HT1080 (cell line): ENCODE measurements at regions not wholly inside any gene's neighbourhood (a gene's known extent, or its start where the extent isn't known, plus 50 kb on each side); places are given as distances from the start of the nearest gene placed in this dataset.

Experiments used
- DNase-seq: peaks from one replicate; pipeline ENCODE4 v3.0.0-alpha.2; 2015; ENCODE audit warnings: low read depth

DNA sequence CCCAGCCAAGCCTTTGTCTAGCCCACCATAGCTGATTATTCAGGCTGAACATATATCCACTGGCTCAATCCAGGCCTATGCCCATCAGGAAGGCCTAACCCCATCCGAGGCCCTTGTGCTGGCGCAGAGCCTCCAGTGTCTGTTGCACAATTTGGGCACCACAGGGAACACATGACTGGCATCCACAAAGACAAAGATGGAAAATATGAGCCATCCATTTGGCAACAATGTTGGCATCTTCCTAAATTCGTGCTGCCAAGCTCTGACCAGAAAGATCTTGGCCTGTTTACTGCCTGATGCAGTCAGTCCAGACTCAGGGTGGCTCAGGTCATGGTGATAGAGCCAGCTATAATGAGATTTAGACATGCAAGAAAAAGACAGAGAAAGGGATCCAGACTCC lies 233.8 kb downstream of the PIK3R1 start:
- no peak for DNase-seq

DNA sequence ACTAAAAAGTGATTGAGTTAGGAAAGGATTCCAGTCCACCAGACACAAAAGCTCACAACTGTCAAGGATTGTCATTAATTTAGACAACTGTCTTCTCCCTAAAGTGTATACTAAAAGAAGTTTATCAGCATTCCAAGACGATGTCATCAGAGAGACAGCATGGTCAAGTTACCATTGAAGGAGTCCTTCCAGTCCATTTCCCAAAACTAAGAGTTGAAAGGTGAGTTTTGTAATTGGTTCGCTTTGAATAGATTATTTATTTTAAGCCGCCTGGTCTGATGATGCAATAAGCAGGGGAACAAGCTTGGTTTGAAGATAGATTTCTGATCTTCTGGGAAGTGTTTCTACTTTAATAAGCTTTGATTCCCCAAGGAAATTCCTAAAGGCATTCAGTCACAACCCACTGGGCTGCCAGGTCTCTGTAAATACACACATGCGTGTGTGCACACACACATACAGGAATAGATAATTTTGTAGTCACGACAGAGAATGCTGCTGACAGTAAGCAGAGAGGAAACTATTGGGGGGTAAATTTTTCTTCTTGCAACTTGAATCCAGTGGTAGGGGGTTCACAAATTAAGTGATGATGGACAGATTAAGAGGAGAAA lies 234.8 kb downstream of the PIK3R1 start:
- no peak for DNase-seq

DNA sequence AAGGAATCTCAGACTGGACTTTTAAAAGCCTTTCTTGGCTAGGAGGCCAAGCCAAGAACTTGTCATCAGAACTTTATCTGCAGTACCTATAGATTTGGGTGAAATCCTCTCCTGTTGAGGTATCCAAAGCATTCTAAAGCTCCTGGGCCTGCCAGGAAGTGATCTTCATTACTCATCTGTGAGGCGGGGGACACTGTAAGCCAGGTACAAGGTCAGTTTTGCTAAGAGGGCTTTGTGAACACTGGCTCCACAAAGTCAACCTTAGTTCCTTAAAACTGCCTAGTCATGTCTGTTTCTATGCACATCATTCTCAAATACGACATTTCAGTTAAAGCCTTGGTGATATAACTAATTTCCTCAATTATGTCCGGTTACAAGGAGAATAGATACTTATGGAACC lies 236.7 kb downstream of the PIK3R1 start:
- DNase-seq = no peak

DNA sequence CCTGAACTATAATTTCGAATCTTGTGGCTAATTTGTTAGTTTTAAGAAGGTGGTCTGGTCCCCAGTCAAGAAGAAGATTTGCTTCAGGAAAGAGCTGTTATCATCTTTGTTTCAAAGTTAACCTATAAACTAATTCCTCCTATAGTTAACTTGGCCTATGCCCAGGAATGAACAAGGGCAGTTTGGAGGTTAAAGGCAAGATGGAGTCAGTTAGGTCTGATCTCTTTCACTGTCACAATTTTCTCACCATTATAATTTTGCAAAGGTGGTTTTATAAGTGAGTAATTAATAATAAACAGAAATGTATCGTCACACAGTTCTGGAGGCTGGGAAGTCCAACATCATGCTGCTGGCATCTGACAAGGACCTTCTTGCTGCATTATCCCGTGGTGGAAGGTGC lies 238.6 kb downstream of the PIK3R1 start:
- DNase-seq = no peak

DNA sequence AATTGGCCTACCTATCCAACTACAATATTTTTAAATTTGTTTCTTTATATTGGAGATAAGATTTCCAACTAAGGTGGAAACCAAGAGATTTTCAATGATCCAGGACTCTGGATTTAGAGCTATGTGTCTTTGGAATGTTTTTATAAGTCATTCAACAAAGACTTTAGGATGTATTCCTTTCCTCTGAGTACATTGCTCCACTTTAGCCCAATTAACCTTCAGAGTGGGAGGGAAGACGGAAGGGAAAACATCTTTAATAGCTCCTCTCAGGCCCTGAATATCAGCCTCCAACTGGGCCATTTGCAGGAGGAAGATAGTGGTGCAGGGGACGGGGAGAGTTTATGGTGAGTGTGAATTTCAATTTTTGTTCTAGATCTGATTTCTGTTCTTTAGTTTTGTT lies 239.2 kb downstream of the PIK3R1 start:
- DNase-seq = no peak

DNA sequence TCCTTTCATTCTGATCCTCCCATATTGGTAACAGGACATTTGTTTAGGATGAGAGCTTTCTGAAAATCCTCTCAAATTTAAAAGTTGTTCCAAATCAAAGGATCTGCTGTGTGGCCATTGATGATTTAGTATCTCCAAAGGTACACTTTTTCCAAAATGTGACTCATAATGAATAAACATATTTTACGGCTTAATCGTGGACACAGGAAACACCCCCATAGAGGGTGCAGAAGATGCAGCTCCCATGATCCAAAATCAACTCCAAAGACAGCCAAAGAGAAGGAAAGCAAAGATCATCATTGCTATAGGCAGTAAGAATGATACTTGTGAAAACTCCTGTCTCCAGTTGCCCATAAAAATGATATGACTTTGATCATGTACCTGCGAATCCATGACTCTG lies 239.7 kb downstream of the PIK3R1 start:
- DNase-seq = no peak

DNA sequence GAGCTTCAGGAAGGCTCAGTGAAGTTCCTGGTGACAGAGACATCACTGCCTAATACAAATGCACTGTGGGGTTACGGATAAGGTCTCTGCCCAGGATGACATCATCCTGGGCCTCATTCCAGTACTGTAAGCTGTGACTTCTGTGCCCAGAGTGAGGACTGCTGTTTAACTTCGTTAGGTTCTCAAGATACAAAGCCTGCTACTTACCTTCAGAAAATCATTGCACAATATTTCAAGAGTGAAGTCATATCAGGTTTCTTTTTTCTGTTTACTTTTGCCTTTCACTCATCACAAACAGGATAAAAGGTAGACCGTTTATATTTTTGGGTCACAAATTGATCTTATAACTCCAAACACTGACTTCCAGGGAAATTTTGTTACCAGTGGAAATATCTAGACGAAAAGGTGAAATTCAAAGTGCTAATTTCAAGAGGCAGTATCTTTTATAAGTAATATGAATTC lies 241.2 kb downstream of the PIK3R1 start:
- peak; percentile 26 for DNase-seq

DNA sequence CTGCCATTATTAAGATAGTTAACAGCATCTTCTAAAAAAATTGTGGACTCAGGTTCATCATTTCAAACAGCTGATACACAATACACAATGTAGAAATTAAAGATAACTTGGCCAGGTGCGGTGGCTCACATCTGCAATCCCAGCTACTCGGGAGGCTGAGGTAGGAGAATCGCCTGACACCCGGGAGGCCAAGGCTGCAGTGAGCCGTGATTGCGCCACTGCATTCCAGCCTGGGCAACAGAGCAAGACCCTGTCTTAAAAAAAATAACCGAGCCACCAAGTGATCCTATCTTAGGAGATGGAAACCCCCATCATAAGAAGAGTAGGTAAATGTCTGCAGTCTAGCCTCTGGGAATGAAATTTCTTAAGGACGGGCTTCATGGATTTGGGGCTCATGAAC lies 241.7 kb downstream of the PIK3R1 start:
- no peak for DNase-seq

DNA sequence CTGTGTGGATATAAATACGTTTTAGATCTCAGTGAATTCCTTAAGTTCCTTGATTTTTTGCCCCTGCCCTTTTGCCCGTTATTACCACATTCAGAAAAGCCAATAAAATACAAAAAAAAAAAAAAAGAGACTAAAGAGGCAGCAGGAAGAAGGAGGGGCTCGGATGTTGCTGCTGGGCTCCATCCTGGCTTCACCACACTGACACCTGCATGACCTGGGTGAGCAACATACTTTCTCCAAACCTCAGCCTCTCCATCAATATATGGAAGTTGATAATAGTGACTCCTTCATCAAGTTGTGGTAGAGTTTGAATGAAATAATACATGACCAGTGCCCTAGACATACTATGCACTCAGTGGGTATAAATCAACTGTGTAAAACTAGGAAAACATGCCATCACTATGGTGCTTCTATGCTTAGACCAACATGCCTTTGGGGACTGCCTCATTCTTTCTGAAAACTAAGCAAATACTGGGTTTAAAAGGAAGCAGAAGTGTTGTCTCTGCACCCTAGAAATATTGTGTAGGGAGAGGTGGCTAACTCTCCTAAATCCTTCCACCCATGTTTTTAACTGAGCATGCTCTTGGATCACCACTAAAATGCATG lies 243.0 kb downstream of the PIK3R1 start:
- DNase-seq = no peak

DNA sequence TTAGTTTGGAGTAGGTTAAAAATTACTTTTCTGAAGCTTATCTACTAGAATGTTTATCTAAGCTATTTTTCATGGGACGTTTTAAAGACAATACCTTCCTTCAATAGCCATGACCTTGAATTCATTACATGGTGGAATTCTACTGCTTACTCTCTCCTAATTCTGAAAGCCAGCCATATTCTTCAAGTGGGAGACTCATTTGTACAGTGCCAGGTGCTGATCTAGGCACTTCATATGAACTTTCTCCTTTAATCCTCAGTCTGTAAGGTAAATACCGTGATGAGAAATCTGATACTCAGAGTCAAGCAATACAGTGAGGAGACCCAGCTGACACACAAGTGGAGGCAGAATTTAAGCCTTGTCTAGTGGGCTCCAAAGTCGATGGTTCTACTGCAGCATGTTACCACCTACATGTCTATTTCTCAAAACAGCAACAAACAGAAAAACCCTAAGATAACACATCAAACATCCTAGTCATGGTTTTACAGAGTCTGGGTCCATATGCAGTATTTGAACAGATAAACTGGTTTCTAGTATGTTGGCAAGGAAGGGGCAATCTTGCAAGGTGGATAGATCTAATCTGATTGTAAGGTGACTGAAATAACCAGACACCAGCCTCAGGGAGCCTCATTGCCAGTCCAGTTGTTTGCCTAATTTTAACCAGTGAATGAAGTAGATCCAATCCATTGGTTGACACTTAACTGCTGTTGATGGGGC lies 243.7 kb downstream of the PIK3R1 start:
- DNase-seq = no peak

DNA sequence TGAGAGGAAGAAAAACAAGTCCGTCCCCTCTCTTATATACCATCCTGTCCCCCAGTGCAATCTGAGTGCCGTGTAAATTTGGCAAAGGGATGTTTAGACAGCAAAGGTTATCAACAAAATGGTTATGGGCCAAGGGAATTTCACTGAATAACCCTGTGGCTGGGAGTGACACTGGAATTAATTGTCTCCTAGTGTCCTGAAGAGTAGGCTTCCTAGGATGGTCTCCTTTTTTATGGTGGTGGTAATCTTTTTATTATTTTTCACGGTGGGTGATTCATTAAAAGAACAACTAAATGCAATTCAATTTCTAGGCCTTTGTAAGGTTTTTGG lies 244.2 kb downstream of the PIK3R1 start:
- no peak for DNase-seq

DNA sequence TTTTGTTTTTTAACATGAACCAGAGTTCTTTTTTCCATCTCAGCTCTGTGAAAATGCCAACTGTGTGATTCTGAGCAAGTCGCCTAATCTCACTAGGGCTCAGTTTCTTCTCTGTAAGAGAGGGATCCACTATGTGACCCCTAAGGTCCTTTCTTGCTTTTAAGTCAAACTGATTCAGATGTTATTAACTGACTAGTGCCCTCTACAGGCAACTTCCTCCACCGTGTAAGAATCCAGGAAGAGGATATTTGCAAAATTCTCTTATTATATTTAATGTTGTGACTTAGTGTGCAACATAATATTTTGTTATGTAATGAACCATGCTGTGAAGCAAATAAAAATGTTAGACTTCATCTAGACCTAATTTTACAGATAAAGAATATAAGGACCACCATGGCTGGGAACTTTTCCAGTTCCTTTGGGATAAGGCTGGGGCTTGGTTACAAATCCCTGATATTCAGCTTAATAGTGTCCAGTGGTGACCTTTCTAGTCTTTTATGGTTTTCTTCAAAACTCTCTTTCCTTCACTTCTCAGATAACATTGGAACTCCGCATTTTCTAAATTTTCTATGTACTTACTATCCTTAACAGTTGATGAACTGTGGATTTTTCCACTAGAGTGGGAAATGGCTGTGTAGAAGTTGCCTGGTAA lies 244.7 kb downstream of the PIK3R1 start:
- DNase-seq = peak; percentile 15

DNA sequence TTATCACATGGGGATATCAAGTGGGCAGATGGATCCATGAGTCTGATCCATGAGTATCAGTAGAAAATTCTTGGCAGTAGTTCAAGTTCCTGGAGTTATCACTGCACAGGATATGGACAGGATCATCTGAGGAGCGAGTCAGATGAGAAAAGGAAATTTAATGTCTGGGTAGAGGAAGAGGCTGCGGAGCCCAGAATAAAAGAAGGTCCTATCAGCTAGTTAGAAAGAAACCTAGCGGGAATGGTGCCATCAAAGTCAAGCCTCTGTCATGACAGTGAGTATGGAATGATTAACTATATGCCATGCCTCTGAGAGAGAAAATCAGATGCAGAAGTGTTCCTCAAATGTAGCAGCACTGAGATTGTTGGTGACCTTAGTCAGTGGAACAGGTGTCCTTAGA lies 248.1 kb downstream of the PIK3R1 start:
- no peak for DNase-seq

DNA sequence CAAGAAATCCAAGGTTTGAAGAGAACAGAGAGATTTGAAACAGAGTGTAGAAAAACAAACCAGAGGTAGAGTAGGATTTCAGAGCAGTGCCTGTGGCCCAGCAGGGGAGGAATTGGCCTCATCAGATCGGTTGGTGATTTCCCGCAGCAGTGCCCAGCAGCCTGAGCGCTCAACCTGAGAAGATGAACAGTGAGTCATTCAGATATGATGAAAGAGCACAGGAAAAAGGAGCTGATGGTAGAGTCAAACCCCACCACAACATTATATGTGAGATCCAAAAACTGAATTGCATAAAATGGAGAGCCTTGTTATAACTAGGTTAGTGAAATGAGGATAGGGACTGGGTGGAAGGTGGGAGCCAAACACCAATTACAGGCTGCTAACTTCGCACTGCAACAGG lies 248.9 kb downstream of the PIK3R1 start:
- peak; percentile 67 for DNase-seq

DNA sequence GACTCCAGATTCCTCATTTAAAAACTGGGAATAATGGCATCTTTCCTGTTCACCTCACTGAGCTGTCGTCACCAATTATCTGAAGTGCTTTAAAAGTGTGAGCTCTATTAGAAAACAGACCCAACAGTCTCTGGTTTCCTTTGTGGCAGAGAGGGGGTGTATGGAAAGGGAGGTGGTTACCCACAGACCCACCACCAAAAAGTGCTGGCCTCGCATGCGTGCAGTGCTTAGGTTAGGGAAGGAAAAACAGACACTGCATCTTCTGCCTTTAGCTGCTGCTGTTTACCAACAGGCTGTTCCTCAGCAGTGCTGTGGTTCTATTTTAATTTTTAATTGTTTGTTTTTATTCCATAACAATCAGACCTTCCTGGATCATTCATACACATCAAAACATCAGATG lies 249.6 kb downstream of the PIK3R1 start:
- no peak for DNase-seq

DNA sequence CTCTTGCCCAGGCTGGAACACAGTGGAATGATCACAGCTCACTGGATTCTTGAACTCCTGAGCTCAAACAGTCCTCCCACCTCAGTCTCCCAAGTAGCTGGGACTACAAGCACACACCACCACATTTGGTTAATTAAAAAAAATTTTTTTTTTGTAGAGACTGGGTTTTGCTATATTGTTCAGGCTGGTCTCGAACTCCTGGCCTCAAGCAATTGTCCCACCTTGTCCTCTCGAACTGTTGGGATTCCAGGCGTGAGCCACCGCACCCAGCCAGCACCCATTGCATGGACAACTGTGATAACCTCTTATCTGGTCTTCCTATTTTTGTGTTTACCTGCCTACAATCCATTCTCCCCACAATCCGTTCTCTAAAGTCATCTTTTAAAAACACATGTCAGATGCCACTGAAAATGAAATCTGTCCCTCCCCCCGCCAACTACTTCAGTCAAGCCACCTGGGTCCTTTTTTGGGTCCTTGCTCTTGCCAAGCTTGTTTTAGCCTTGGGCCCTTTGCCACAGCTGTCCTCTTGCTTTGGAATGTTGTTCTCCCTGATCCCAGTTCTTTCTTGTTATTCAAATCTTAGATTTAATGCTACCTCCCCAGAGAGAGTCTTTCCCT lies 250.5 kb downstream of the PIK3R1 start:
- DNase-seq = no peak

DNA sequence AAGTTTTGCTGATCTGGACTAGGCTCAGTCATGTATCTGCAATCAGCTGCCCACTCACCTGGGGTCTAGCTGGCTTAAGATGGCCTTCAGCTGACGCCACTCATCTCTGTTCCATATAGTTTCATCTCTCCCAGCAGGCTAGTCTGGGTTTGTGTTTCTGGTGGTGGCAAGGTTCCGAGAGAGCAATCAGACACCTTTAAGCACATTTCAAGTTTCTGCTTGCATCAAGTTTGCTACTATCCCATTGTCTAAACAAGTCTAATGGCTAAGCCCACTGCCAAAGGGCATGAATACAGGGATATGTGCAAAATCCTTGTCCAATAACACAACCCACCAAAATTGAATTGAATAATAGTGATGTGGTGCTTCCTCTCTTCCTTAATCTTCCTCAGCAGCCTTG lies 251.7 kb downstream of the PIK3R1 start:
- DNase-seq = no peak

DNA sequence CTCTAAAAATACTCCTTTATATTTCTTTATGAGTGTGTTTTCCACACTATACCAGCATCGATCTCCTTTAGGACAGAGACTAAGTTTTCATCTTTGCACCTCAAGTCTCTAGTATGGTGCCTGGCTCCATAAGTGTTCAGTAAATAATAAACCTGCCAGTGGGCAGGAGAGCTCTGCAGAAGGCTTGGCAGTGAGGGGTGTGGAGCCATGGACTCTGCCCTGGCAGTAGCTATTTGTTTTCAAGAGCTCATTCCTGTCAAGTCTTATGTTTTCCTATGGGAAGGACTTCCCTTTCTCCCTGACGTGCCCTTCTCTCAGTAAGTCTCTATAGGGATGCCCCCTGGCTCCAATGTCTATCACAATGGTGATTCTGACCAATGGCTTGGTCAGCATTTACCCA lies 252.2 kb downstream of the PIK3R1 start:
- no peak for DNase-seq

DNA sequence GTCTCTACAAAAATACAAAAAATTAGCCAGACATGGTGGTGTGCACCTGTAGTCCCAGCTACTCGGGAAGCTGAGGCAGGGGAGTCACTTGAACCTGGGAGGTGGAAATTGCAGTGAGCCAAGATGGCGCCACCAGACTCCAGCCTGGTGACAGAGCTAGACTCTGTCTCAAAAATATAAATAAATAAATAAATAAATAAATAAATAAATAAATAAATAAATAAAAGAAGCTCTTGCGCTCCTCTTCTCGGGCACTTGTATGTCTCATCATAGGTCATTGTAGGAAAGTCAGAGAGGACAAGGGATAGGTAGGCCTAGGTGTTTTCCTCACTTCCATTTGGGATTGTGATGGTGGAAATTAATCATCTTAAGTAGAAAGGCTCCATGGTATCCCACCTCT lies 252.8 kb downstream of the PIK3R1 start:
- DNase-seq = no peak

DNA sequence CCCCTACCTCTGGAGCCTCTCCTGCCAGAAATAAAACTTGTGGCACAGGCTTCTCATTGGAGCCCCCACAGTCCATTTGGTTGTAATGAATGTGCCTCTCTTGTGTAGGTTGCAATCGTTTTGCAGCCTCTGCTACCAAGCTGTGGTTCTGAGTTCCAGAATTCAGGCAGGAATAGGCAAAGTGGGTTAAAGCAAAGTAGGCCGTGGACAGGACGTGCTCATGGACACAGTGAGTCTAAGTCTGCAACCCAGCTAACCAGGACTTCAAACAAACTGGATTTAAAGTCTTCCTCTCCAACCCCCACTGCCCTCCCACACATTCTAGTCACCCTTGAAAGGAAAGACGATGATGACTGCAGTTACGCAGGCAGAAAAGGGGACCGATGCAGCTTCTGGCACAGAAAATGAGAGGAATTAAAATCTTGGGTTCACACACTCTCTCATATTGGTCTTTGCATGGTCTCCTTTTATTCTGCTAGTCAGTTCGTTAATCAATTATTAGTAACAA lies 260.0 kb downstream of the PIK3R1 start:
- no peak for DNase-seq

DNA sequence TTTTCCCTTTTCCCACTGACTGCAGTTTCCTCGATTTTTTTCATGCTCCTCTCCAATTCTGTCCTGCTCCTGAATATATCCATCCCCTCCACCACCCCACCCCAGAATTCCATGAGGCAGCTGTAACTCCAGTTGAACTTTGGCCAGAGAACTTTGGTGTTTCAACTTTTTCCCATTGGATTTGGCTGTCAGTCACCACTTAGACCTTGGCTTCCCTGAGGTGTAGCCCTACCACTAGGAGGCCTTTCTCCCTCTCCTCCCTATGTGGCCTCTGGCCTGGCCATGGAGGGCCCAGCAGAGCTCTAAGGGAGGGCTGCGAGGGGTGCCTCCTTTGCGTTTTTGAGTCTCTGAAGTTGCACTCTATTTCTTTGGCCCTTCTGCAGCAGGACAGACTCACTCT lies 261.3 kb downstream of the PIK3R1 start:
- no peak for DNase-seq
